Stimulated activated naive B cell treated with anti-CD40 and anti-IgM and Interleukin-4, amounts not matched to agents 10 μg/mL and 1 μg/mL and 100 μg/mL, for 72 hours (primary cell): ENCODE measurements at regions not wholly inside any gene's neighbourhood (a gene's known extent, or its start where the extent isn't known, plus 50 kb on each side); places are given as distances from the start of the nearest gene placed in this dataset.

Experiments used
- ATAC-seq, 2 donors: fragments of 150-1000 bp; cut with Tn5 transposase; replicated peaks; 2 replicates each; pipeline ENCODE4 v1.10.0; 2021; ENCODE audit warnings: moderate library complexity in 1 of 2
- DNase-seq: peaks from one replicate; pipeline ENCODE4 v3.0.0; 2021
- H3K27ac Mint-ChIP-seq: one replicate; pipeline ENCODE4 v1.8.0; 2022; ENCODE audit warnings: mild to moderate bottlenecking, mixed read lengths
- H3K27me3 Mint-ChIP-seq, 2 donors: one replicate each; pipeline ENCODE4 v1.8.0; 2022; ENCODE audit warnings: mixed read lengths in 2 of 2
- H3K36me3 Mint-ChIP-seq, 2 donors: one replicate each; pipeline ENCODE4 v1.8.0; 2022; ENCODE audit warnings: mixed read lengths in 2 of 2, mild to moderate bottlenecking in 1 of 2
- H3K4me1 Mint-ChIP-seq, 2 donors: one replicate each; pipeline ENCODE4 v1.8.0; 2022; ENCODE audit warnings: mixed read lengths in 2 of 2, mild to moderate bottlenecking in 1 of 2
- H3K4me3 Mint-ChIP-seq, 2 donors: one replicate each; pipeline ENCODE4 v1.8.0; 2022; ENCODE audit warnings: mild to moderate bottlenecking in 2 of 2, mixed read lengths in 2 of 2, moderate library complexity in 1 of 2
- H3K9me3 Mint-ChIP-seq, 2 donors: one replicate each; pipeline ENCODE4 v1.8.0; 2022; ENCODE audit warnings: mixed read lengths in 2 of 2, mild to moderate bottlenecking in 1 of 2

- no peak overlapping the region for H3K27ac Mint-ChIP-seq
- no peaks in the 10 kb centered on the region for H3K4me1 Mint-ChIP-seq
- DNase-seq (no peak), ATAC-seq (no peak)
- H3K36me3 Mint-ChIP-seq, result no peaks in the 10 kb centered on the region
- peaks cover 0 to 6% of the 10 kb centered on the region in 2 donors for H3K9me3 Mint-ChIP-seq
- H3K4me3 Mint-ChIP-seq, result no peak overlapping the region
- H3K27me3 Mint-ChIP-seq, result no peaks in the 10 kb centered on the region
Observed at GRCh38 chr13:59584761-59585670, 578.7 kb downstream of the DIAPH3 start.

GRCh38 chr13:59587030-59587429 is 576.7 kb downstream of the DIAPH3 start:
- Mint-ChIP-seq H3K27ac (no peak overlapping the region), H3K9me3 (peaks cover 0 to 9% of the 10 kb centered on the region in 2 donors), H3K4me3 (no peak overlapping the region), H3K27me3 (no peaks in the 10 kb centered on the region), H3K36me3 (no peaks in the 10 kb centered on the region), H3K4me1 (no peaks in the 10 kb centered on the region)
- ATAC-seq, result no peak
- DNase-seq, result no peak

GRCh38 chr13:59587971-59588716 is 575.6 kb downstream of the DIAPH3 start:
- no peak overlapping the region for H3K4me3 Mint-ChIP-seq
- H3K27me3 Mint-ChIP-seq, result no peaks in the 10 kb centered on the region
- H3K36me3 Mint-ChIP-seq, result no peaks in the 10 kb centered on the region
- H3K4me1 Mint-ChIP-seq, result no peaks in the 10 kb centered on the region
- ATAC-seq (no peak), DNase-seq (no peak)
- peaks cover 0 to 6% of the 10 kb centered on the region in 2 donors for H3K9me3 Mint-ChIP-seq
- no peak overlapping the region for H3K27ac Mint-ChIP-seq

GRCh38 chr13:59588717-59589067 is 575.0 kb downstream of the DIAPH3 start:
- no peak for ATAC-seq
- Mint-ChIP-seq H3K36me3 (no peaks in the 10 kb centered on the region), H3K27me3 (no peaks in the 10 kb centered on the region), H3K4me1 (no peaks in the 10 kb centered on the region), H3K9me3 (peaks cover 0 to 9% of the 10 kb centered on the region in 2 donors), H3K27ac (no peak overlapping the region), H3K4me3 (no peak overlapping the region)
- DNase-seq, result no peak

- H3K27me3 Mint-ChIP-seq, result no peaks in the 10 kb centered on the region
- DNase-seq (no peak), ATAC-seq (no peak)
- H3K4me1 Mint-ChIP-seq, result no peaks in the 10 kb centered on the region
- no peak overlapping the region for H3K27ac Mint-ChIP-seq
- peaks cover 12 to 14% of the 10 kb centered on the region in 2 donors for H3K9me3 Mint-ChIP-seq
- no peaks in the 10 kb centered on the region for H3K36me3 Mint-ChIP-seq
- no peak overlapping the region for H3K4me3 Mint-ChIP-seq
Observed at GRCh38 chr13:59601993-59602392, 561.7 kb downstream of the DIAPH3 start.

- H3K36me3 Mint-ChIP-seq, result no peaks in the 10 kb centered on the region
- H3K9me3 Mint-ChIP-seq, result peaks cover 8 to 9% of the 10 kb centered on the region in 2 donors
- no peak for DNase-seq
- no peak for ATAC-seq
- H3K4me1 Mint-ChIP-seq, result no peaks in the 10 kb centered on the region
- no peaks in the 10 kb centered on the region for H3K27me3 Mint-ChIP-seq
- H3K27ac Mint-ChIP-seq, result no peak overlapping the region
- no peak overlapping the region for H3K4me3 Mint-ChIP-seq
Observed at GRCh38 chr13:59603646-59604045, 560.1 kb downstream of the DIAPH3 start.

GRCh38 chr13:59607172-59607571 is 556.6 kb downstream of the DIAPH3 start:
- Mint-ChIP-seq H3K4me1 (no peaks in the 10 kb centered on the region), H3K27ac (no peak overlapping the region), H3K27me3 (no peaks in the 10 kb centered on the region), H3K9me3 (peaks cover 0 to 4% of the 10 kb centered on the region in 2 donors), H3K4me3 (no peak overlapping the region), H3K36me3 (no peaks in the 10 kb centered on the region)
- ATAC-seq (no peak), DNase-seq (no peak)

GRCh38 chr13:59607780-59608233 is 555.9 kb downstream of the DIAPH3 start:
- no peak for DNase-seq
- H3K4me1 Mint-ChIP-seq, result no peaks in the 10 kb centered on the region
- no peaks in the 10 kb centered on the region for H3K36me3 Mint-ChIP-seq
- H3K9me3 Mint-ChIP-seq, result peaks cover 0 to 2% of the 10 kb centered on the region in 2 donors
- no peak overlapping the region for H3K4me3 Mint-ChIP-seq
- H3K27me3 Mint-ChIP-seq, result no peaks in the 10 kb centered on the region
- H3K27ac Mint-ChIP-seq, result no peak overlapping the region
- peak in 1 of 2 donors; percentile 50 for ATAC-seq

GRCh38 chr13:59609421-59609820 is 554.3 kb downstream of the DIAPH3 start:
- Mint-ChIP-seq H3K27me3 (no peaks in the 10 kb centered on the region), H3K27ac (no peak overlapping the region), H3K9me3 (no peaks in the 10 kb centered on the region), H3K4me1 (no peaks in the 10 kb centered on the region), H3K4me3 (no peak overlapping the region), H3K36me3 (no peaks in the 10 kb centered on the region)
- ATAC-seq (no peak), DNase-seq (no peak)
